ENCODE measurements at regions not wholly inside any gene's neighbourhood (a gene's known extent, or its start where the extent isn't known, plus 50 kb on each side); places are given as distances from the start of the nearest gene placed in this dataset.

GRCh38 chr9:19938990-19939733, 150.3 kb upstream of the SLC24A2 start:
- TF ChIP-seq, protein P1, sequence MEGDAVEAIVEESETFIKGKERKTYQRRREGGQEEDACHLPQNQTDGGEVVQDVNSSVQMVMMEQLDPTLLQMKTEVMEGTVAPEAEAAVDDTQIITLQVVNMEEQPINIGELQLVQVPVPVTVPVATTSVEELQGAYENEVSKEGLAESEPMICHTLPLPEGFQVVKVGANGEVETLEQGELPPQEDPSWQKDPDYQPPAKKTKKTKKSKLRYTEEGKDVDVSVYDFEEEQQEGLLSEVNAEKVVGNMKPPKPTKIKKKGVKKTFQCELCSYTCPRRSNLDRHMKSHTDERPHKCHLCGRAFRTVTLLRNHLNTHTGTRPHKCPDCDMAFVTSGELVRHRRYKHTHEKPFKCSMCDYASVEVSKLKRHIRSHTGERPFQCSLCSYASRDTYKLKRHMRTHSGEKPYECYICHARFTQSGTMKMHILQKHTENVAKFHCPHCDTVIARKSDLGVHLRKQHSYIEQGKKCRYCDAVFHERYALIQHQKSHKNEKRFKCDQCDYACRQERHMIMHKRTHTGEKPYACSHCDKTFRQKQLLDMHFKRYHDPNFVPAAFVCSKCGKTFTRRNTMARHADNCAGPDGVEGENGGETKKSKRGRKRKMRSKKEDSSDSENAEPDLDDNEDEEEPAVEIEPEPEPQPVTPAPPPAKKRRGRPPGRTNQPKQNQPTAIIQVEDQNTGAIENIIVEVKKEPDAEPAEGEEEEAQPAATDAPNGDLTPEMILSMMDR (IDR thresholded peaks at IDR 0.05; ENCODE audit: insufficient read depth, low read depth, low read length) = no peak
- TF ChIP-seq EZH2 (IDR thresholded peaks at IDR 0.05; ENCODE audit: insufficient read depth, low read length) = no peak

All from astrocyte (in vitro differentiated cells and primary cell).